Fibroblast of villous mesenchyme (primary cell): ENCODE measurements at regions not wholly inside any gene's neighbourhood (a gene's known extent, or its start where the extent isn't known, plus 50 kb on each side); places are given as distances from the start of the nearest gene placed in this dataset.

ENCODE experiments used
- DNase-seq: peaks from one replicate; pipeline ENCODE4 v3.0.0-alpha.2; 2010; ENCODE audit warnings: low read depth
- H3K4me3 ChIP-seq: 2 replicates; pipeline ENCODE4 v1.5.1; 2011; ENCODE audit warnings: low read depth, mild to moderate bottlenecking, low read length
- TF ChIP-seq, protein P1 (sequence below): IDR thresholded peaks from 2 replicates; pipeline ENCODE4 v1.5.1; 2012; ENCODE audit warnings: low read depth, mild to moderate bottlenecking, low read length; ENCODE audit not compliant: insufficient read depth

GRCh38 chr2:12882393-12882792 lies 165.7 kb downstream of the TRIB2 start:
- DNase-seq = no peak
- TF ChIP-seq, protein P1, sequence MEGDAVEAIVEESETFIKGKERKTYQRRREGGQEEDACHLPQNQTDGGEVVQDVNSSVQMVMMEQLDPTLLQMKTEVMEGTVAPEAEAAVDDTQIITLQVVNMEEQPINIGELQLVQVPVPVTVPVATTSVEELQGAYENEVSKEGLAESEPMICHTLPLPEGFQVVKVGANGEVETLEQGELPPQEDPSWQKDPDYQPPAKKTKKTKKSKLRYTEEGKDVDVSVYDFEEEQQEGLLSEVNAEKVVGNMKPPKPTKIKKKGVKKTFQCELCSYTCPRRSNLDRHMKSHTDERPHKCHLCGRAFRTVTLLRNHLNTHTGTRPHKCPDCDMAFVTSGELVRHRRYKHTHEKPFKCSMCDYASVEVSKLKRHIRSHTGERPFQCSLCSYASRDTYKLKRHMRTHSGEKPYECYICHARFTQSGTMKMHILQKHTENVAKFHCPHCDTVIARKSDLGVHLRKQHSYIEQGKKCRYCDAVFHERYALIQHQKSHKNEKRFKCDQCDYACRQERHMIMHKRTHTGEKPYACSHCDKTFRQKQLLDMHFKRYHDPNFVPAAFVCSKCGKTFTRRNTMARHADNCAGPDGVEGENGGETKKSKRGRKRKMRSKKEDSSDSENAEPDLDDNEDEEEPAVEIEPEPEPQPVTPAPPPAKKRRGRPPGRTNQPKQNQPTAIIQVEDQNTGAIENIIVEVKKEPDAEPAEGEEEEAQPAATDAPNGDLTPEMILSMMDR = no peak
- H3K4me3 ChIP-seq = no peak overlapping the region

GRCh38 chr2:12883906-12884305 lies 167.2 kb downstream of the TRIB2 start:
- DNase-seq = peak; percentile 26
- TF ChIP-seq, protein P1 = no peak
- no peak overlapping the region for H3K4me3 ChIP-seq

- peak; percentile 65 for DNase-seq
- H3K4me3 ChIP-seq = no peak overlapping the region
- TF ChIP-seq, protein P1 = no peak
Observed at GRCh38 chr2:12884713-12885282, 168.1 kb downstream of the TRIB2 start.

- DNase-seq = no peak
- no peak overlapping the region for H3K4me3 ChIP-seq
- TF ChIP-seq, protein P1 = no peak
Observed at GRCh38 chr2:12890066-12890465, 173.3 kb downstream of the TRIB2 start.

GRCh38 chr2:12890481-12890991 lies 173.8 kb downstream of the TRIB2 start:
- TF ChIP-seq, protein P1 = no peak
- no peak overlapping the region for H3K4me3 ChIP-seq

DNA sequence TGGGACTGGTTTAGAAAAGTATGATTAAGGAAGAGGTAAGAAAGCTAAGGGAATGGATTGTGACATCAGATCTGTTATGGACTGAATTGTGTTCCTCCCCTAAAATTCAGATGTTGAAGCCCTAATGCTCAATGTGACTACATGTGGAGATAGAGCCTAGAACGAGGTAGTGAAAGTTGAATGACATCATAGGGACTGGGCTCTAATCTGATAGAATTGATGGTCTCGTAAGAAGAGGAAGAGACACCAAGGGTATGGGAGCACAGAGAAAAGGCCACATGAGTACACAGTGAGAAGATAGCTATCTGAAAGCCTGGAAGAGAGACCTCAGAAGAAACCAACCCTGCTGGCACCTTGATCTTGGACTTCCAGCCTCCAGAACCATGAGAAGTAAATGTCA lies 178.3 kb downstream of the TRIB2 start:
- TF ChIP-seq, protein P1 = no peak
- DNase-seq = no peak
- no peak overlapping the region for H3K4me3 ChIP-seq

More at GRCh38 chr2:12890481-12890991, 173.8 kb downstream of the TRIB2 start:
- DNase-seq = peak; percentile 93

GRCh38 chr2:12896318-12896982 lies 179.7 kb downstream of the TRIB2 start:
- TF ChIP-seq, protein P1 = no peak
- H3K4me3 ChIP-seq = no peak overlapping the region
- peak; percentile 82 for DNase-seq
